NCI-H82 treated with DMSO at 0.1 percent for 48 hours (cell line): ENCODE measurements at regions not wholly inside any gene's neighbourhood (a gene's known extent, or its start where the extent isn't known, plus 50 kb on each side); places are given as distances from the start of the nearest gene placed in this dataset.
A peak's percentile ranks its signal among the peaks of the same experiment; 100 is the strongest.

Experiments used
- DNase-seq: peaks from one replicate; lab custom pipeline; 2025; ENCODE audit not compliant: unreplicated experiment; lab: John Stamatoyannopoulos, UW

GRCh38 chr5:68698025-68698940 lies 395.5 kb upstream of the SLC30A5 start:
- DNase-seq, result no peak

- no peak for DNase-seq
These were observed 393.8 kb upstream of the SLC30A5 start for GRCh38 chr5:68699966-68700365.

GRCh38 chr5:68707575-68707974 lies 386.2 kb upstream of the SLC30A5 start:
- DNase-seq, result no peak

- no peak for DNase-seq
These were observed 385.5 kb upstream of the SLC30A5 start for GRCh38 chr5:68708156-68708841.

GRCh38 chr5:68708842-68709170 lies 385.0 kb upstream of the SLC30A5 start:
- DNase-seq, result no peak

- peak; percentile 23 for DNase-seq
These were observed 384.6 kb upstream of the SLC30A5 start for GRCh38 chr5:68709239-68709638.

- DNase-seq, result peak; percentile 42
These were observed 383.3 kb upstream of the SLC30A5 start for GRCh38 chr5:68710514-68710913.

- DNase-seq, result peak; percentile 4
These were observed 382.3 kb upstream of the SLC30A5 start for GRCh38 chr5:68711293-68712200.

GRCh38 chr5:68714810-68715209 lies 379.0 kb upstream of the SLC30A5 start:
- DNase-seq, result no peak

GRCh38 chr5:68720884-68721610 lies 372.8 kb upstream of the SLC30A5 start:
- no peak for DNase-seq

GRCh38 chr5:68722357-68722756 lies 371.5 kb upstream of the SLC30A5 start:
- no peak for DNase-seq

- DNase-seq, result no peak
These were observed 367.7 kb upstream of the SLC30A5 start for GRCh38 chr5:68725905-68726683.

- no peak for DNase-seq
These were observed 365.9 kb upstream of the SLC30A5 start for GRCh38 chr5:68727931-68728330.

GRCh38 chr5:68729678-68730077 lies 364.1 kb upstream of the SLC30A5 start:
- no peak for DNase-seq

- no peak for DNase-seq
These were observed 363.4 kb upstream of the SLC30A5 start for GRCh38 chr5:68730220-68730978.

- no peak for DNase-seq
These were observed 362.7 kb upstream of the SLC30A5 start for GRCh38 chr5:68730979-68731654.

GRCh38 chr5:68732251-68732650 lies 361.6 kb upstream of the SLC30A5 start:
- no peak for DNase-seq

- peak; percentile 47 for DNase-seq
These were observed 359.0 kb upstream of the SLC30A5 start for GRCh38 chr5:68734781-68735180.

GRCh38 chr5:68738236-68738635 lies 355.6 kb upstream of the SLC30A5 start:
- no peak for DNase-seq
